HG03135 (cell line): ENCODE measurements at regions not wholly inside any gene's neighbourhood (a gene's known extent, or its start where the extent isn't known, plus 50 kb on each side); places are given as distances from the start of the nearest gene placed in this dataset.

Source experiments
- ATAC-seq: cut with Tn5 transposase; IDR thresholded peaks from one replicate; pipeline ENCODE4 v1.9.1; 2021; ENCODE audit warnings: mild to moderate bottlenecking, moderate library complexity; ENCODE audit not compliant: unreplicated experiment

DNA sequence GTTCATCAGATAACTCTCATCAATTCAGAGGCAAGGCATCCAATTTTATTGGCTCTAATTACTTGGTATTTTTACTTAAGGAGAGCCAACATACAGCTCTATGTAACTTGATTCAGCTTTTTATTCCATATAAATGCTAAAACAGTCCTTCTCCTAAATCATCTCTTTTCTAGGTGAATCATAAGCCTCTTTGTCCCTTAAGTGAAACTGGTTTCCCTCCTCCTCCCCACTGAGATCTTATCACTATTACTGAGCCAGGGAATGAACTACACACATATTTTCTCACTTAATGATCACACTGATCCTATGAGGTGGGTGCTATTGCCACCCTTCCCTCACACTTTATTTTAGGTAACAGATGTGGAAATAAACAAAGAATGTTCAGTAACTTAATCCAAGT, 1143.8 kb downstream of the MAT2B start:
- ATAC-seq: no peak

DNA sequence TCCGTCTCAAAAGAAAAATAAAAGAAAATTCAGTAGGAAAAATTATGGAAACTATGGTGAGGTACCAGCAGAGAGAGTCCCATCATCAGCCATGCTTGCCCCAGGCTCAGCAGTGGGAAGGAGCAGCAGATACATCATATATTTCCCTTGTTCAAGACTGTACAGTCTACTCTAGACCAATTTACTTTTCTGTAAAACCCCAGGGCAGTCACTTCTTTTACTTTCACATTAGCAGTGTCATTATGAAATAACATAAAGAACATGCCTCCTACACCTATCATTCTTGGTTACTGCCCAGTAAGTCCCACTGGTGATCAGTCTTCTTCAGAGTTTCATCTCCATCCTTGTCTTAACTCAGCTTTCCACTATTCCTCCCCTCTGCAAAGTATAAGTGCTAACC, 1145.0 kb downstream of the MAT2B start:
- no peak for ATAC-seq

GRCh38 chr5:164651546-164652275, 1146.3 kb downstream of the MAT2B start:
- no peak for ATAC-seq

GRCh38 chr5:164652276-164652660, 1146.8 kb downstream of the MAT2B start:
- ATAC-seq: no peak

- no peak for ATAC-seq
These were observed 1158.0 kb downstream of the MAT2B start for GRCh38 chr5:164663198-164663989.

GRCh38 chr5:164671640-164672039, 1166.2 kb downstream of the MAT2B start:
- ATAC-seq: no peak

GRCh38 chr5:164672205-164672604, 1166.8 kb downstream of the MAT2B start:
- no peak for ATAC-seq

GRCh38 chr5:164672931-164673694, 1167.7 kb downstream of the MAT2B start:
- ATAC-seq: no peak

DNA sequence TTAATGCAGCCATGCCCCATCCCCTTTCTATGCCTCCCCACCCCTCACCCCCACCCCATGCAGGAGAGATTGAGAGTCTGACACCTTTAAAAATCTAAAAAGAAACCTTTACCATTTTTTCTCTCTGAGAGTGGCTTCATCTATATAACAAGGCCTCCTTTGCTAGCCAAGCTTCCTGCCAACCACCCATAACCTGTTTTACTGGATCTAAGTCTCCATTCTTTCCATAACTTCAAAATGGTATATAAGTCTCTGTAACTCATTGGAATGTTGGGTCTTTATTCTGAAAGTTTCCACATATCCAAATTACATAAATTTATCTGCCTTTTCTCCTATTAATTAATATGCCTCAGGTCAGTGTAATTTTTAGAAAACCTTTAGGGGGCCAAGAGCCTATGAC, 1174.0 kb downstream of the MAT2B start:
- no peak for ATAC-seq

GRCh38 chr5:164680216-164680615, 1174.8 kb downstream of the MAT2B start:
- ATAC-seq: no peak

GRCh38 chr5:164680812-164681520, 1175.5 kb downstream of the MAT2B start:
- no peak for ATAC-seq

DNA sequence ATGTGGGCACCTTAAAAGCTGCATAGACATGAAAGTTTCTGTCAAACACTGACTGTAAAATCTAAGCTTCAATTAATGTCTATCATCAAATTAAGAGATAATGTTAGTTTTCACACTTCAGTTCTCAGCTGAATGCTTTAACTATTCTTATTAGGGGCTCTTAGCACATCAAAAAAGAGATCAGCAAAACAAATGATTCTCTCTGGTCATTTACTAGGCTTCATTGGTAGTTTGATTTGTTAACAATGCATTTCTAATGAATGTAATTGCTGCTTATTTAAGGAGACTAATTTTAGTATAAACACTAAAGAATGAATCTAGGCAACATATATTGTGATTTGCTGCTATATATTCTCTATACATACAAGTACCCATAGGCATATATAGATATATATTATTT, 1182.0 kb downstream of the MAT2B start:
- no peak for ATAC-seq

- ATAC-seq: no peak
These were observed 1183.0 kb downstream of the MAT2B start for GRCh38 chr5:164688437-164688836.

GRCh38 chr5:164708831-164709230, 1203.4 kb downstream of the MAT2B start:
- no peak for ATAC-seq

- no peak for ATAC-seq
These were observed 1208.3 kb downstream of the MAT2B start for GRCh38 chr5:164713682-164714081.

DNA sequence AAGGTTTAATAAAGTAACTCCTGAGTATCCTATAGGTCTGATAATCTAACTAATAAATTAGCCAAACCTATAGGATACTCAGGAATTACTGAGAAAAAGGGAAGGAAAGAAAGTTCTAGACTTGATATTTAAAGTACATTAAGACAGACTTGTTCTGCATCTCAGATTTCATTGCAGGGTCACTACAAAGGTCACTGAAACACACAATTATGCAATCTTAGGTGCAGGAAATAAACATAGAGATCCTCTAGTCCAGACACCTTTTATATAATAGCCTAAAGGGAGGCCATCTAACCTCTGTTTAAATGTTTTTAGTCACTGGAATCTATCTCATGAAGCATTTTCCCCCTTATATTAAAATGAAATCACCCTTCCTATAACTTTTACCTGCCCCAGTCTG, 1215.7 kb downstream of the MAT2B start:
- no peak for ATAC-seq

GRCh38 chr5:164721656-164722055, 1216.2 kb downstream of the MAT2B start:
- no peak for ATAC-seq

DNA sequence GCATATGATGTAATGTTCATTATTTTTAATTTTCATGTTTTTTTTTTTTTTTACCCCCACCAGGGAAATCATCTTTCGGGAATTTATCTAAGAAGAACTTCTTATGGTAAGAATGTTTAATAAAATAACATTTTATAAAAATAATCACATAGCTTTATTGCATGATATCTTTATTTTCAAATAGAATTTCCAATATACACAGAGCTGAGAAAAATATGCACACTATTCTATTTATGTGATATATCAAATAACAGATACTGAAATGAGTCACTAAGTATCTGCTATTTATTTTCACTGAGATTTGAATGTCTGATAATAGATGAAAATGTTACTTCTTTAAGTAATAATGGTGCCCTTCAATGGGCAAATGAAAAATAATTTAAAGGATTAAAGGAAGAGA, 1217.3 kb downstream of the MAT2B start:
- no peak for ATAC-seq

DNA sequence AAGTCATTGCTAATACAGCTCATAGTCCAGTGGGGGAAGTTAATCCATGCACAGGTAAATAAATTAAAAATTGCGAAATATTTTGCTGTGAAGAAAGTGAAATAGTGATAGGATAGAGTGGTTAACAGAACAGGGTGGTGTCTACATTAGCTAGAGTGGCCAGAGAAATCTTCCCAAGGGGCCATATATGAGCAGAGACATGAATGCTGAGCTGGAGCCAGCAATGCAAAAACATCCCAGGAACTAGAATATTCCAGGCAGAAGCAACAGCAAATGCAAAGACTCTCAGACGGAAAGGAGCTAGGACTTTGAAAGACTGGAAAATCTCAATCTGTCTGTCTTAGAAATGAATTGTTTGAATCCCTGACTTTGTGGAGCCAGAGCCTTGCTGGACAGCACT, 1221.6 kb downstream of the MAT2B start:
- ATAC-seq: no peak

DNA sequence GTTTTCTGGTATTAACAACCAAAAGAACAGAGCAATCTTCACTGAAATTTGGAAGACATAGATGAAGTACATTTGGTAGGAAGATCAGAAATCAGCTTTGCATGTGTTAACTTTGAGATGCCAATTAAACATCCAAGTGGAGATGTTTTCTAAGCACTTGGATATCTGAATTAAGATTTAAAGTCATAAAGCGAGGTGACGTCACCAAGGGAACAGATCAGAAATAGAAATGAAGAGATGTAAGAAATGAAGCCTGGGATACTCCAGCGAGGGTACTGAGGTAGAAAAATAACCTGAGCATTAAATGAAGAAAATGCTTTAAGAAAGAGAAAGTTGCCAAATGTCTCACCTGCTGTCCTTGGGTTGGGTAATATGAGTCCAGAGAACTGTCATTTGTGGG, 1223.3 kb downstream of the MAT2B start:
- no peak for ATAC-seq

- ATAC-seq: no peak
These were observed 1229.9 kb downstream of the MAT2B start for GRCh38 chr5:164735334-164735733.
